Trophoblast cell (in vitro differentiated cells and primary cell): ENCODE measurements at regions not wholly inside any gene's neighbourhood (a gene's known extent, or its start where the extent isn't known, plus 50 kb on each side); places are given as distances from the start of the nearest gene placed in this dataset.

Source experiments
- DNase-seq, 2 donors: peaks; one replicate each; pipeline ENCODE4 v3.0.0-alpha.2; 2016
- H2AFZ ChIP-seq: 2 replicates; pipeline ENCODE4 v1.6.1; 2013; ENCODE audit warnings: low read length, moderate library complexity, mild to moderate bottlenecking; ENCODE audit not compliant: insufficient read depth, poor library complexity
- H2AK5ac ChIP-seq: 2 replicates; pipeline ENCODE4 v1.6.1; 2013; ENCODE audit warnings: mild to moderate bottlenecking, low read length
- H2BK120ac ChIP-seq: 2 replicates; pipeline ENCODE4 v1.6.1; 2013; ENCODE audit warnings: low read length, mild to moderate bottlenecking, moderate library complexity; ENCODE audit not compliant: insufficient read depth, poor library complexity
- H2BK12ac ChIP-seq: 2 replicates; pipeline ENCODE4 v1.6.1; 2013; ENCODE audit warnings: mild to moderate bottlenecking, low read length, moderate library complexity
- H2BK5ac ChIP-seq: 2 replicates; pipeline ENCODE4 v1.6.1; 2013; ENCODE audit warnings: low read length, low read depth, moderate library complexity, mild to moderate bottlenecking; ENCODE audit not compliant: poor library complexity
- H3K14ac ChIP-seq: 2 replicates; pipeline ENCODE4 v1.6.1; 2013; ENCODE audit warnings: mild to moderate bottlenecking, low read length
- H3K18ac ChIP-seq: 2 replicates; pipeline ENCODE4 v1.6.1; 2013; ENCODE audit warnings: mild to moderate bottlenecking, low read length
- H3K23ac ChIP-seq: 2 replicates; pipeline ENCODE4 v1.6.1; 2013; ENCODE audit warnings: low read length
- H3K27ac ChIP-seq: 2 replicates; pipeline ENCODE4 v1.5.1; 2013; ENCODE audit warnings: low read depth, mild to moderate bottlenecking, inconsistent platforms, low read length, moderate library complexity
- H3K27me3 ChIP-seq: 2 replicates; pipeline ENCODE4 v1.6.1; 2013; ENCODE audit warnings: inconsistent platforms, mild to moderate bottlenecking, low read length, moderate library complexity; ENCODE audit not compliant: insufficient read depth
- H3K36me3 ChIP-seq, 2 experiments: 1 replicate in 1 of 2; 2 replicates in 1 of 2; pipeline ENCODE4 v1.6.1; 2013; ENCODE audit warnings: low read length in 2 of 2, mild to moderate bottlenecking in 2 of 2, moderate library complexity in 1 of 2; ENCODE audit not compliant: insufficient read depth in 2 of 2, control insufficient read depth in 1 of 2
- H3K4ac ChIP-seq: 2 replicates; pipeline ENCODE4 v1.6.1; 2013; ENCODE audit warnings: low read depth, mild to moderate bottlenecking, low read length, moderate library complexity
- H3K4me1 ChIP-seq, 2 experiments: 1 replicate in 1 of 2; 2 replicates in 1 of 2; pipeline ENCODE4 v1.6.1; 2013; ENCODE audit warnings: low read length in 2 of 2, mild to moderate bottlenecking in 2 of 2, moderate library complexity in 1 of 2; ENCODE audit not compliant: insufficient read depth in 2 of 2, control insufficient read depth in 1 of 2
- H3K4me2 ChIP-seq: 2 replicates; pipeline ENCODE4 v1.6.1; 2013; ENCODE audit warnings: inconsistent platforms, mild to moderate bottlenecking, low read length, moderate library complexity
- H3K4me3 ChIP-seq: 2 replicates; pipeline ENCODE4 v1.5.1; 2013; ENCODE audit warnings: mild to moderate bottlenecking, low read depth, low read length, inconsistent platforms
- H3K79me1 ChIP-seq: one replicate; pipeline ENCODE4 v1.6.1; 2013; ENCODE audit warnings: low read length
- H3K79me2 ChIP-seq: 2 replicates; pipeline ENCODE4 v1.6.1; 2013; ENCODE audit warnings: low read length, mild to moderate bottlenecking; ENCODE audit not compliant: control insufficient read depth, insufficient read depth, poor library complexity
- H3K9ac ChIP-seq: 2 replicates; pipeline ENCODE4 v1.6.1; 2013; ENCODE audit warnings: mild to moderate bottlenecking, low read length
- H3K9me3 ChIP-seq: 2 replicates; pipeline ENCODE4 v1.6.1; 2013; ENCODE audit warnings: low read depth, mild to moderate bottlenecking, control low read depth, inconsistent platforms, low read length; ENCODE audit not compliant: insufficient read depth
- H4K12ac ChIP-seq: 2 replicates; pipeline ENCODE4 v1.6.1; 2013; ENCODE audit warnings: low read depth, mild to moderate bottlenecking, low read length, moderate library complexity
- H4K8ac ChIP-seq: 2 replicates; pipeline ENCODE4 v1.6.1; 2013; ENCODE audit warnings: low read depth, mild to moderate bottlenecking, low read length, moderate library complexity
- H4K91ac ChIP-seq: one replicate; pipeline ENCODE4 v1.6.1; 2013; ENCODE audit warnings: low read depth, mild to moderate bottlenecking, low read length, moderate library complexity
- WGBS: extraction: QIAGEN DNeasy Blood & Tissue Kit; methylation state at CpG from one replicate; pipeline ENCODE4 v1.1.7; 2013; ENCODE audit warnings: missing lambda C conversion rate; ENCODE audit not compliant: insufficient read length, insufficient coverage; ENCODE audit errors: extremely low coverage; 5-methylcytosine and 5-hydroxymethylcytosine counted together

- H3K36me3 ChIP-seq = no peaks in the 10 kb centered on the region
- no peak overlapping the region for H3K9ac ChIP-seq
- H4K12ac ChIP-seq = no peak overlapping the region
- WGBS = no CpG with 5 or more reads among the region's 1 CpG
- no peak overlapping the region for H3K14ac ChIP-seq
- H3K23ac ChIP-seq = no peak overlapping the region
- DNase-seq = no peak
- H3K79me1 ChIP-seq = no peaks in the 10 kb centered on the region
- no peak overlapping the region for H2BK5ac ChIP-seq
- no peak overlapping the region for H3K27ac ChIP-seq
- H2AFZ ChIP-seq = no peak overlapping the region
- no peak overlapping the region for H3K4me3 ChIP-seq
- H2BK12ac ChIP-seq = no peak overlapping the region
- H3K4me2 ChIP-seq = no peak overlapping the region
- H2BK120ac ChIP-seq = no peak overlapping the region
- H4K91ac ChIP-seq = no peak overlapping the region
- no peak overlapping the region for H2AK5ac ChIP-seq
- H3K18ac ChIP-seq = no peak overlapping the region
- H3K27me3 ChIP-seq = no peaks in the 10 kb centered on the region
- H3K4ac ChIP-seq = no peak overlapping the region
- H3K79me2 ChIP-seq = no peaks in the 10 kb centered on the region
- peaks cover 2 to 3% of the 10 kb centered on the region in 2 experiments for H3K4me1 ChIP-seq
- no peak overlapping the region for H4K8ac ChIP-seq
- H3K9me3 ChIP-seq = no peaks in the 10 kb centered on the region
Measured at GRCh38 chr5:107310181-107310580, 360.6 kb downstream of the EFNA5 start.

GRCh38 chr5:107306594-107306993 is 364.1 kb downstream of the EFNA5 start:
- H2AFZ ChIP-seq = no peak overlapping the region
- no peak overlapping the region for H3K9ac ChIP-seq
- H3K4me1 ChIP-seq = peaks cover 4 to 5% of the 10 kb centered on the region in 2 experiments
- H3K4me3 ChIP-seq = no peak overlapping the region
- H3K14ac ChIP-seq = no peak overlapping the region
- H2BK12ac ChIP-seq = no peak overlapping the region
- no peak overlapping the region for H3K18ac ChIP-seq
- no peak overlapping the region for H4K12ac ChIP-seq
- DNase-seq = no peak
- no peaks in the 10 kb centered on the region for H3K27me3 ChIP-seq
- H2BK120ac ChIP-seq = no peak overlapping the region
- H2AK5ac ChIP-seq = no peak overlapping the region
- no peaks in the 10 kb centered on the region for H3K36me3 ChIP-seq
- H3K9me3 ChIP-seq = no peaks in the 10 kb centered on the region
- no peak overlapping the region for H3K23ac ChIP-seq
- no peak overlapping the region for H4K8ac ChIP-seq
- no peak overlapping the region for H3K27ac ChIP-seq
- H4K91ac ChIP-seq = no peak overlapping the region
- H3K4me2 ChIP-seq = no peak overlapping the region
- H2BK5ac ChIP-seq = no peak overlapping the region
- no peaks in the 10 kb centered on the region for H3K79me1 ChIP-seq
- no peaks in the 10 kb centered on the region for H3K79me2 ChIP-seq
- WGBS = no CpG with 5 or more reads among the region's 3 CpGs
- H3K4ac ChIP-seq = no peak overlapping the region

GRCh38 chr5:107306002-107306401 is 364.7 kb downstream of the EFNA5 start:
- no peak overlapping the region for H4K8ac ChIP-seq
- H3K79me2 ChIP-seq = no peaks in the 10 kb centered on the region
- H2BK120ac ChIP-seq = no peak overlapping the region
- no peak overlapping the region for H3K4me2 ChIP-seq
- no peaks in the 10 kb centered on the region for H3K27me3 ChIP-seq
- no peak overlapping the region for H3K4me3 ChIP-seq
- H2BK5ac ChIP-seq = no peak overlapping the region
- H3K4me1 ChIP-seq = peaks cover 4 to 5% of the 10 kb centered on the region in 2 experiments
- H3K9me3 ChIP-seq = no peaks in the 10 kb centered on the region
- no peak for DNase-seq
- no peak overlapping the region for H3K27ac ChIP-seq
- H2AK5ac ChIP-seq = no peak overlapping the region
- no CpG with 5 or more reads among the region's 3 CpGs for WGBS
- H3K23ac ChIP-seq = no peak overlapping the region
- H4K91ac ChIP-seq = no peak overlapping the region
- no peak overlapping the region for H3K14ac ChIP-seq
- no peak overlapping the region for H3K4ac ChIP-seq
- no peak overlapping the region for H3K9ac ChIP-seq
- H3K36me3 ChIP-seq = no peaks in the 10 kb centered on the region
- H4K12ac ChIP-seq = no peak overlapping the region
- H2BK12ac ChIP-seq = no peak overlapping the region
- H3K18ac ChIP-seq = no peak overlapping the region
- H2AFZ ChIP-seq = no peak overlapping the region
- no peaks in the 10 kb centered on the region for H3K79me1 ChIP-seq

- H3K18ac ChIP-seq = no peak overlapping the region
- no peak for DNase-seq
- no peaks in the 10 kb centered on the region for H3K27me3 ChIP-seq
- no peak overlapping the region for H4K8ac ChIP-seq
- H3K36me3 ChIP-seq = no peaks in the 10 kb centered on the region
- no peak overlapping the region for H3K23ac ChIP-seq
- no peak overlapping the region for H3K9ac ChIP-seq
- H3K14ac ChIP-seq = no peak overlapping the region
- H3K79me2 ChIP-seq = no peaks in the 10 kb centered on the region
- H2AFZ ChIP-seq = no peak overlapping the region
- peaks cover 4 to 5% of the 10 kb centered on the region in 2 experiments for H3K4me1 ChIP-seq
- no peaks in the 10 kb centered on the region for H3K9me3 ChIP-seq
- H3K79me1 ChIP-seq = no peaks in the 10 kb centered on the region
- H3K27ac ChIP-seq = no peak overlapping the region
- H3K4me3 ChIP-seq = no peak overlapping the region
- H4K12ac ChIP-seq = no peak overlapping the region
- no peak overlapping the region for H3K4ac ChIP-seq
- H3K4me2 ChIP-seq = no peak overlapping the region
- no peak overlapping the region for H2AK5ac ChIP-seq
- H2BK5ac ChIP-seq = no peak overlapping the region
- H4K91ac ChIP-seq = no peak overlapping the region
- H2BK12ac ChIP-seq = no peak overlapping the region
- H2BK120ac ChIP-seq = no peak overlapping the region
Measured at GRCh38 chr5:107304684-107305083, 366.1 kb downstream of the EFNA5 start.
